ENCODE measurements at regions not wholly inside any gene's neighbourhood (a gene's known extent, or its start where the extent isn't known, plus 50 kb on each side); places are given as distances from the start of the nearest gene placed in this dataset.

GRCh38 chr3:42022355-42022754, 60.5 kb upstream of the ULK4 start:
- H3K27me3 Mint-ChIP-seq (ENCODE audit: insufficient read depth, low read depth, poor library complexity) = peaks cover 12% of the 10 kb centered on the region
- Histone ChIP-seq H3K9me2 (ENCODE audit: insufficient read depth) (no peaks in the 10 kb centered on the region), H3K27me3 (ENCODE audit: insufficient read depth) (no peaks in the 10 kb centered on the region), H3K27ac (ENCODE audit: low read depth) (0 out of 2 replicates have a peak overlapping the region, but pooled peaks have one; percentile 7), H3K4me1 (ENCODE audit: insufficient read depth) (peaks cover 34% of the 10 kb centered on the region), H4K20me1 (replicated peaks; ENCODE audit: insufficient read depth) (no peaks in the 10 kb centered on the region; the same call in 1 of the 2 replicates), H3K36me3 (ENCODE audit: insufficient read depth) (no peaks in the 10 kb centered on the region), H3K4me2 (0 out of 2 replicates have a peak overlapping the region, but pooled peaks have one; percentile 5), H3F3A (replicated peaks; ENCODE audit: low read depth) (no peaks in the 10 kb centered on the region), H3K79me2 (replicated peaks; ENCODE audit: insufficient read depth) (peaks cover 83% of the 10 kb centered on the region), H2AFZ (no peak overlapping the region), H3K4me3 (no peak overlapping the region)
- no peak overlapping the region for H3K4me3 Mint-ChIP-seq
- no peak for ATAC-seq
- DNase-seq (ENCODE audit: low spot score) = no peak
- no peak for TF ChIP-seq ETS1 (IDR thresholded peaks at IDR 0.05)
- TF ChIP-seq ZNF462 (CRISPR knock-in tag; IDR thresholded peaks at IDR 0.05) = no peak
- TF ChIP-seq CREB1 (CRISPR knock-in tag; IDR thresholded peaks at IDR 0.05; ENCODE audit: low read depth) = no peak
- TF ChIP-seq CTCF (conservative IDR thresholded peaks at IDR 0.05; ENCODE audit: low read depth in 2 of 2) = no peak
- TF ChIP-seq STAT1 (IDR thresholded peaks at IDR 0.05; ENCODE audit: unreplicated experiment) = no peak
- no peak for TF ChIP-seq REST (IDR thresholded peaks at IDR 0.05; ENCODE audit: unreplicated experiment)
- TF ChIP-seq POLR2AphosphoS5 (IDR thresholded peaks at IDR 0.05; ENCODE audit: low read depth) = no peak
- TF ChIP-seq NANOG (IDR thresholded peaks at IDR 0.05; ENCODE audit: borderline replicate concordance) = no peak
- TF ChIP-seq JUNB (IDR thresholded peaks at IDR 0.05; ENCODE audit: unreplicated experiment) = no peak
- TF ChIP-seq EZH2phosphoT487 (IDR thresholded peaks at IDR 0.05; ENCODE audit: unreplicated experiment) = no peak
- H3K9me3 Mint-ChIP-seq = no peaks in the 10 kb centered on the region
- H3K27ac Mint-ChIP-seq = no peak overlapping the region
- H3K4me1 Mint-ChIP-seq = peaks cover 58% of the 10 kb centered on the region
- no peaks in the 10 kb centered on the region for H3K36me3 Mint-ChIP-seq (ENCODE audit: low read depth)
